Liver (tissue), 8 donors: ENCODE measurements at regions not wholly inside any gene's neighbourhood (a gene's known extent, or its start where the extent isn't known, plus 50 kb on each side); places are given as distances from the start of the nearest gene placed in this dataset.

Source experiments
- DNase-seq: peaks from one replicate; pipeline ENCODE4 v3.0.0-alpha.2; 2017; ENCODE audit warnings: low spot score
- H3K27ac ChIP-seq, 2 donors: one replicate each; pipeline ENCODE4 v1.7.0; 2013; ENCODE audit warnings: inconsistent platforms in 2 of 2, low read length in 2 of 2, control low read depth in 1 of 2, low read depth in 1 of 2, mild to moderate bottlenecking in 1 of 2
- H3K27me3 ChIP-seq, 4 donors: one replicate each; pipeline versions ENCODE4 v1.6.1 to v1.7.0; 2013; ENCODE audit warnings: low read length in 3 of 4, inconsistent platforms in 1 of 4, mild to moderate bottlenecking in 1 of 4, moderate library complexity in 1 of 4; ENCODE audit not compliant: control insufficient read depth in 4 of 4, insufficient read depth in 4 of 4
- H3K36me3 ChIP-seq, 4 donors: one replicate each; pipeline versions ENCODE4 v1.6.1 to v1.7.0; 2013; ENCODE audit warnings: low read length in 3 of 4, mild to moderate bottlenecking in 3 of 4, low read depth in 1 of 4, moderate library complexity in 1 of 4; ENCODE audit not compliant: control insufficient read depth in 4 of 4, insufficient read depth in 3 of 4
- H3K4me1 ChIP-seq, 4 donors: one replicate each; pipeline versions ENCODE4 v1.6.1 to v1.7.0; 2013; ENCODE audit warnings: low read length in 3 of 4, mild to moderate bottlenecking in 3 of 4, moderate library complexity in 1 of 4; ENCODE audit not compliant: control insufficient read depth in 4 of 4, insufficient read depth in 4 of 4
- H3K4me3 ChIP-seq, 3 donors: one replicate each; pipeline versions ENCODE4 v1.6.1 to v1.7.0; 2013; ENCODE audit warnings: low read length in 3 of 3, control low read depth in 1 of 3, low read depth in 1 of 3, mild to moderate bottlenecking in 1 of 3
- H3K9ac ChIP-seq, 2 donors: one replicate each; pipeline ENCODE4 v1.7.0; 2013; ENCODE audit warnings: low read length in 2 of 2, mild to moderate bottlenecking in 2 of 2, moderate library complexity in 2 of 2, control low read depth in 1 of 2, low read depth in 1 of 2
- H3K9me3 ChIP-seq, 4 donors: one replicate each; pipeline versions ENCODE4 v1.6.1 to v1.7.0; 2013; ENCODE audit warnings: low read length in 3 of 4; ENCODE audit not compliant: control insufficient read depth in 4 of 4
- ATF3 ChIP-seq: IDR thresholded peaks from 2 replicates; pipeline ENCODE4 v1.6.1; 2016; ENCODE audit warnings: antibody characterized with exemption
- CTCF ChIP-seq: fragments of 150-350 bp; IDR thresholded peaks from 2 replicates; pipeline ENCODE4 v1.5.1; 2017; ENCODE audit warnings: improper control_type of control experiment, low read depth, low read length; ENCODE audit not compliant: missing input control
- EGR1 ChIP-seq, 2 donors: IDR thresholded peaks; 2 replicates each; pipeline ENCODE4 v1.6.1; 2016 to 2018; ENCODE audit warnings: antibody characterized with exemption in 2 of 2, low read depth in 2 of 2
- FOXA1 ChIP-seq: IDR thresholded peaks from 2 replicates; pipeline ENCODE4 v1.6.1; 2016; ENCODE audit warnings: antibody characterized with exemption
- FOXA2 ChIP-seq: IDR thresholded peaks from 2 replicates; pipeline ENCODE4 v1.6.1; 2016; ENCODE audit warnings: antibody characterized with exemption
- GABPA ChIP-seq, 2 donors: IDR thresholded peaks in 1 of 2; conservative IDR thresholded peaks in 1 of 2; 2 replicates each; pipeline ENCODE4 v1.6.1; 2016; ENCODE audit warnings: antibody characterized with exemption in 2 of 2, mild to moderate bottlenecking in 1 of 2, moderate library complexity in 1 of 2
- HNF4A ChIP-seq, 2 donors: conservative IDR thresholded peaks; 2 replicates each; pipeline ENCODE4 v1.6.1; 2016; ENCODE audit warnings: antibody characterized with exemption in 2 of 2, mild to moderate bottlenecking in 2 of 2
- HNF4G ChIP-seq: IDR thresholded peaks from 2 replicates; pipeline ENCODE4 v1.6.1; 2016; ENCODE audit warnings: antibody characterized with exemption
- JUND ChIP-seq, 2 donors: IDR thresholded peaks; 2 replicates each; pipeline ENCODE4 v1.6.1; 2016; ENCODE audit warnings: antibody characterized with exemption in 2 of 2
- MAX ChIP-seq: IDR thresholded peaks from 2 replicates; pipeline ENCODE4 v1.6.1; 2016; ENCODE audit warnings: antibody characterized with exemption
- NR2F2 ChIP-seq: IDR thresholded peaks from 2 replicates; pipeline ENCODE4 v1.6.1; 2016; ENCODE audit warnings: antibody characterized with exemption
- RAD21 ChIP-seq, 2 donors: IDR thresholded peaks; 2 replicates each; pipeline ENCODE4 v1.6.1; 2016; ENCODE audit warnings: antibody characterized with exemption in 2 of 2, mild to moderate bottlenecking in 2 of 2
- REST ChIP-seq: IDR thresholded peaks from 2 replicates; pipeline ENCODE4 v1.6.1; 2016; ENCODE audit warnings: antibody characterized with exemption, mild to moderate bottlenecking
- RXRA ChIP-seq, 2 donors: IDR thresholded peaks; 2 replicates each; pipeline ENCODE4 v1.6.1; 2017 to 2018; ENCODE audit warnings: antibody characterized with exemption in 2 of 2, mild to moderate bottlenecking in 1 of 2
- SP1 ChIP-seq: IDR thresholded peaks from 2 replicates; pipeline ENCODE4 v1.6.1; 2018; ENCODE audit warnings: antibody characterized with exemption, mild to moderate bottlenecking
- TAF1 ChIP-seq: conservative IDR thresholded peaks from 2 replicates; pipeline ENCODE4 v1.6.1; 2016; ENCODE audit warnings: antibody characterized with exemption, mild to moderate bottlenecking
- YY1 ChIP-seq: IDR thresholded peaks from 2 replicates; pipeline ENCODE4 v1.6.1; 2016; ENCODE audit warnings: antibody characterized with exemption, mild to moderate bottlenecking
- ZBTB33 ChIP-seq: IDR thresholded peaks from 2 replicates; pipeline ENCODE4 v1.6.1; 2016; ENCODE audit warnings: antibody characterized with exemption
- WGBS: extraction: QIAGEN DNeasy Blood & Tissue Kit; methylation state at CpG from one replicate; pipeline ENCODE4 v1.1.7; 2013; 5-methylcytosine and 5-hydroxymethylcytosine counted together
- donor health status: healthy.
- donor health status: healthy.
- donor health status: healthy.
- donor health status: healthy.
- donor health status: healthy.

GRCh38 chr2:181836583-181836982 is 54.9 kb upstream of the ITPRID2 start:
- no peak for TF ChIP-seq GABPA (IDR thresholded peaks at IDR 0.05 in 1 of 2, conservative IDR thresholded peaks at IDR 0.05 in 1 of 2)
- TF ChIP-seq FOXA1, result no peak
- TF ChIP-seq ZBTB33, result no peak
- no peak for TF ChIP-seq NR2F2
- TF ChIP-seq JUND (IDR thresholded peaks at IDR 0.05), result no peak
- TF ChIP-seq EGR1 (IDR thresholded peaks at IDR 0.05; ENCODE audit: low read depth in 2 of 2), result no peak
- TF ChIP-seq CTCF, result no peak
- no peak for TF ChIP-seq MAX
- no peak for TF ChIP-seq RAD21 (IDR thresholded peaks at IDR 0.05)
- no peak for TF ChIP-seq HNF4G
- no peak for TF ChIP-seq HNF4A (conservative IDR thresholded peaks at IDR 0.05)
- no peak for TF ChIP-seq FOXA2
- TF ChIP-seq ATF3, result no peak
- TF ChIP-seq SP1, result no peak
- TF ChIP-seq TAF1, result no peak
- no peak for TF ChIP-seq REST
- no peak for TF ChIP-seq RXRA (IDR thresholded peaks at IDR 0.05)
- TF ChIP-seq YY1, result no peak
- H3K27me3 ChIP-seq, result no peaks in the 10 kb centered on the region
- H3K9ac ChIP-seq, result no peak overlapping the region
- H3K9me3 ChIP-seq, result no peaks in the 10 kb centered on the region
- H3K4me1 ChIP-seq, result no peaks in the 10 kb centered on the region
- no peak overlapping the region for H3K4me3 ChIP-seq
- H3K27ac ChIP-seq, result no peak overlapping the region
- 69% methylated on average over 2 of the region's 2 CpGs for WGBS
- H3K36me3 ChIP-seq, result no peaks in the 10 kb centered on the region
- DNase-seq, result no peak

- no peak for DNase-seq
- Histone ChIP-seq H3K27me3 (no peaks in the 10 kb centered on the region), H3K4me3 (no peak overlapping the region), H3K9ac (no peak overlapping the region), H3K4me1 (no peaks in the 10 kb centered on the region), H3K36me3 (no peaks in the 10 kb centered on the region), H3K9me3 (no peaks in the 10 kb centered on the region), H3K27ac (no peak overlapping the region)
- WGBS, result 92% methylated on average over 2 of the region's 2 CpGs
- TF ChIP-seq GABPA (IDR thresholded peaks at IDR 0.05 in 1 of 2, conservative IDR thresholded peaks at IDR 0.05 in 1 of 2) (no peak), NR2F2 (no peak), YY1 (no peak), TAF1 (no peak), FOXA1 (no peak), REST (no peak), ZBTB33 (no peak), EGR1 (IDR thresholded peaks at IDR 0.05; ENCODE audit: low read depth in 2 of 2) (no peak)
Measured at GRCh38 chr2:181837563-181837962, 54.0 kb upstream of the ITPRID2 start.
